Sigmoid colon (tissue), 6 donors: ENCODE measurements at regions not wholly inside any gene's neighbourhood (a gene's known extent, or its start where the extent isn't known, plus 50 kb on each side); places are given as distances from the start of the nearest gene placed in this dataset.

Experiments
- DNase-seq: peaks from one replicate; pipeline ENCODE4 v3.0.0-alpha.2; 2019
- H3K27ac ChIP-seq, 4 donors: fragments of 200-600 bp; sonication (generic); one replicate each; pipeline ENCODE4 v1.5.1; 2016 to 2019; ENCODE audit warnings: mild to moderate bottlenecking in 1 of 4
- H3K27me3 ChIP-seq, 3 donors: fragments of 200-600 bp; sonication (generic); one replicate each; pipeline ENCODE4 v1.5.1; 2019; ENCODE audit warnings: mild to moderate bottlenecking in 1 of 3
- H3K36me3 ChIP-seq, 4 donors: fragments of 200-600 bp; sonication (generic); one replicate each; pipeline ENCODE4 v1.5.1; 2016 to 2019
- H3K4me1 ChIP-seq, 4 donors: fragments of 200-600 bp; sonication (generic); one replicate each; pipeline ENCODE4 v1.5.1; 2017 to 2019
- H3K4me3 ChIP-seq, 4 donors: fragments of 200-600 bp; sonication (generic); one replicate each; pipeline ENCODE4 v1.5.1; 2017 to 2019; ENCODE audit warnings: mild to moderate bottlenecking in 2 of 4, moderate library complexity in 1 of 4
- H3K9me3 ChIP-seq, 4 donors: fragments of 200-600 bp in 3 of 4; sonication (generic) in 3 of 4; one replicate each; pipeline versions ENCODE4 v1.5.1 to v1.6.1; 2013 to 2019
- EP300 ChIP-seq, 4 donors: sonication (generic); formaldehyde crosslinking; IDR thresholded peaks; one replicate each; pipeline ENCODE4 v1.6.1; 2017; ENCODE audit warnings: antibody characterized with exemption in 4 of 4
- POLR2A ChIP-seq, 2 donors: fragments of 450-650 bp; IDR thresholded peaks; one replicate each; pipeline ENCODE4 v1.6.1; 2016; ENCODE audit warnings: antibody characterized with exemption in 2 of 2, mild to moderate bottlenecking in 2 of 2, moderate library complexity in 2 of 2
- POLR2AphosphoS5 ChIP-seq, 4 donors: sonication (generic); formaldehyde crosslinking; IDR thresholded peaks; one replicate each; pipeline ENCODE4 v1.6.1; 2017; ENCODE audit warnings: antibody characterized with exemption in 4 of 4
- WGBS, 2 donors: extraction: QIAGEN DNeasy Blood & Tissue Kit; methylation state at CpG; one replicate each; pipeline ENCODE4 v1.1.7; 2013; 5-methylcytosine and 5-hydroxymethylcytosine counted together
- intact Hi-C: fragments of 100-400 bp; cut with DNase I; formaldehyde crosslinking; loops from one replicate; pipeline ENCODE4 v1.15.1; 2023
- TF ChIP-seq, protein P1 (sequence below), 4 experiments: fragments of 450-650 bp in 3 of 4; fragments of 200-600 bp in 1 of 4; IDR thresholded peaks; one replicate each; pipeline ENCODE4 v1.5.1; 2016 to 2019; ENCODE audit warnings: antibody characterized with exemption in 4 of 4, mild to moderate bottlenecking in 3 of 4, moderate library complexity in 2 of 4
- donor health status: healthy with polysubstance abuse.
- donor health status: healthy.

- no peak for DNase-seq
- no peaks in the 10 kb centered on the region for H3K27me3 ChIP-seq
- H3K4me3 ChIP-seq, result no peak overlapping the region
- peak overlapping the region in 1 of 4 donors; percentile 23 for H3K27ac ChIP-seq
- no peaks in the 10 kb centered on the region for H3K36me3 ChIP-seq
- WGBS, 2 donors, result 70 to 71% methylated on average over 10 of the region's 10 CpGs
- no peaks in the 10 kb centered on the region for H3K9me3 ChIP-seq
- intact Hi-C loops, result loop anchor here (2.0 kb wide), 1 partner anchor 229 kb away; no protein-coding TSS in a partner anchor
- peaks cover 0 to 11% (median 5%) of the 10 kb centered on the region in 4 donors for H3K4me1 ChIP-seq
- no peak for TF ChIP-seq POLR2A (IDR thresholded peaks at IDR 0.05)
- TF ChIP-seq, protein P1, sequence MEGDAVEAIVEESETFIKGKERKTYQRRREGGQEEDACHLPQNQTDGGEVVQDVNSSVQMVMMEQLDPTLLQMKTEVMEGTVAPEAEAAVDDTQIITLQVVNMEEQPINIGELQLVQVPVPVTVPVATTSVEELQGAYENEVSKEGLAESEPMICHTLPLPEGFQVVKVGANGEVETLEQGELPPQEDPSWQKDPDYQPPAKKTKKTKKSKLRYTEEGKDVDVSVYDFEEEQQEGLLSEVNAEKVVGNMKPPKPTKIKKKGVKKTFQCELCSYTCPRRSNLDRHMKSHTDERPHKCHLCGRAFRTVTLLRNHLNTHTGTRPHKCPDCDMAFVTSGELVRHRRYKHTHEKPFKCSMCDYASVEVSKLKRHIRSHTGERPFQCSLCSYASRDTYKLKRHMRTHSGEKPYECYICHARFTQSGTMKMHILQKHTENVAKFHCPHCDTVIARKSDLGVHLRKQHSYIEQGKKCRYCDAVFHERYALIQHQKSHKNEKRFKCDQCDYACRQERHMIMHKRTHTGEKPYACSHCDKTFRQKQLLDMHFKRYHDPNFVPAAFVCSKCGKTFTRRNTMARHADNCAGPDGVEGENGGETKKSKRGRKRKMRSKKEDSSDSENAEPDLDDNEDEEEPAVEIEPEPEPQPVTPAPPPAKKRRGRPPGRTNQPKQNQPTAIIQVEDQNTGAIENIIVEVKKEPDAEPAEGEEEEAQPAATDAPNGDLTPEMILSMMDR (IDR thresholded peaks at IDR 0.05), result no peak
- no peak for TF ChIP-seq POLR2AphosphoS5 (IDR thresholded peaks at IDR 0.05)
- TF ChIP-seq EP300 (IDR thresholded peaks at IDR 0.05), result no peak
Observed at GRCh38 chr2:18752022-18752493, 162.7 kb upstream of the NT5C1B start.

GRCh38 chr2:18750672-18751554, 161.5 kb upstream of the NT5C1B start:
- H3K27me3 ChIP-seq, result no peaks in the 10 kb centered on the region
- peaks cover 0 to 11% (median 5%) of the 10 kb centered on the region in 4 donors for H3K4me1 ChIP-seq
- intact Hi-C loops, result loop anchor here (1.0 to 2.0 kb wide), 3 partner anchors 230 to 1112 kb away; no protein-coding TSS in a partner anchor
- H3K4me3 ChIP-seq, result no peak overlapping the region
- 42 to 66% methylated on average over 5 of the region's 5 CpGs for whole genome bisulfite sequencing, 2 donors
- H3K36me3 ChIP-seq, result no peaks in the 10 kb centered on the region
- TF ChIP-seq POLR2AphosphoS5 (IDR thresholded peaks at IDR 0.05) (no peak), EP300 (IDR thresholded peaks at IDR 0.05) (no peak), POLR2A (IDR thresholded peaks at IDR 0.05) (no peak)
- TF ChIP-seq, protein P1 (IDR thresholded peaks at IDR 0.05), result no peak
- DNase-seq, result no peak
- no peaks in the 10 kb centered on the region for H3K9me3 ChIP-seq
- H3K27ac ChIP-seq, result peak overlapping the region in 2 of 4 donors; percentile 25 to 44

DNA sequence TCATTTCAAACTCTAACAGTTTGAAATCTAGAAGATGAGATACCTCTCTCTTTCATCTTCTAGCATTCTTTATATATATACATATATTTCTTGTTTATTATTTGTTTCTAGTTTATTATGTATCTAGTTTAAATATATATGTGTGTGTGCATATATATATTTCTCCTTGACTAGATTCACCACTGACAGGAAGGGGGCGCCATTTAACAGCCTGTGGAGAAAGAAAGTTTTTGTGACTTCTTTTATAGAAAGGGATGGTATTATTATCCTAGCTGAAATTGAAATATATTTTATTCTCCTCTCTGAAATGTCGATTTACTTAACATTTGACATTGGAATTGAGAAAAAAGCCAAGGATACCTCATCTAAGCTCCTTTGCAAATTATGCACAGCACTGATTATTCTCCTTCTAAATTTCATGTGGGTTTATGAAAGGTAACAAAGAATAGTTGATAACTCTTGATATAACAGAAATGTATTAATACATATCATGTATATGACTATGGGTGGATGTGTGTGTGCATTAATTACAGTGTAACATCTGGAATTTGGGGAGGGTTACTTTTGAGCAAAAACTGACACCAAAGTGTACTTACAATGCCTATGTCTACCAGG, 160.7 kb upstream of the NT5C1B start:
- Histone ChIP-seq H3K27me3 (no peaks in the 10 kb centered on the region), H3K4me1 (peaks cover 0 to 11% (median 5%) of the 10 kb centered on the region in 4 donors), H3K27ac (no peak overlapping the region), H3K9me3 (no peaks in the 10 kb centered on the region), H3K4me3 (no peak overlapping the region), H3K36me3 (no peaks in the 10 kb centered on the region)
- intact Hi-C loops, result loop anchor here (1.0 to 5.0 kb wide), 4 partner anchors 229 to 1113 kb away; no protein-coding TSS in a partner anchor
- 0 to 3% methylated on average over 2 of the region's 2 CpGs for WGBS, 2 donors
- TF ChIP-seq, protein P1 (IDR thresholded peaks at IDR 0.05), result peak; percentile 53 to 84 (median 72)
- TF ChIP-seq POLR2AphosphoS5 (IDR thresholded peaks at IDR 0.05), result no peak
- DNase-seq, result peak; percentile 77

DNA sequence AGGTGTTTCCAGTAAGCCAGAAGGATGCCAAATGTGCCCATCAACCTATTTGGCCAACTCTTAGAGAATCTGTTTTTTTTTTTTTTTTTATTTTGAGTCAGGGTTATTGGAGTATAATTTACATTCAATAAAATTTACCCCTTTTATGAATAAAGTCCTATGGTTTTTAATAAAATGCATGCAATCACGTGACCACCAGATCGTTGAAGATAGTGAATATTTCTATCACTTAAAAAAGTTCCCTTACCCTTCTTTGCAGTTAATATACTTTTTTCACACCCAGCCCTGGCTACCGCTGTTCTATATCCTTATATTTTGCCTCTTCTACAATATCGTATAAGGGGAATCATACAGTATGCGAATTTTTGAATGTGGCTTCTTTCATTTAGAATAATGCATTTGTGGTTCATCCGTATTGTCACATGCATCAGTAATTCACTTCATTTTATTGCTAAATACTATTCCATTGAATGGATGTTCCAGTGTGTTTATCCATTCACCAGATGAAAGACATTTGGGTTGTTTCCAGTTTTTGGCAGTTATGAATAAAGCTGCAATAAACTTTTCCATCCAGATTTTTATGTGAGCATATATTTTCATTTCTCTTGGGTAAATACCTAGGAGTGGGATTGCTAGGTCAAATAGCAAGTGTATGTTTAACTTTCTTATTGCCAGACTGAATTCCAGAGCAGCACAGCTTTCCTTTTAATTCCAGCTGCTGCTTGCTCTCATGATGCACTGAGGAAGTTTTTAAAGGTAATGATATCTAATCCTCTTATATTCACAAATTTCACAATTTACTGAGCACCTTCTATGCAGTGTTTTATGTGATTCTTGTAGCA, 156.3 kb upstream of the NT5C1B start:
- Histone ChIP-seq H3K9me3 (no peaks in the 10 kb centered on the region), H3K4me1 (peaks cover 0 to 9% (median 2%) of the 10 kb centered on the region in 4 donors), H3K27me3 (no peaks in the 10 kb centered on the region), H3K4me3 (no peak overlapping the region), H3K36me3 (no peaks in the 10 kb centered on the region), H3K27ac (no peak overlapping the region)
- DNase-seq, result no peak
- intact Hi-C loops, result loop anchor here (5.0 kb wide), 1 partner anchor 358 kb away; no protein-coding TSS in a partner anchor
- 29 to 79% methylated on average over 6 of the region's 6 CpGs for WGBS, 2 donors
- TF ChIP-seq, protein P1 (IDR thresholded peaks at IDR 0.05), result no peak
- no peak for TF ChIP-seq EP300 (IDR thresholded peaks at IDR 0.05)
- no peak for TF ChIP-seq POLR2A (IDR thresholded peaks at IDR 0.05)
